Epithelial cell of esophagus (primary cell): ENCODE measurements at regions not wholly inside any gene's neighbourhood (a gene's known extent, or its start where the extent isn't known, plus 50 kb on each side); places are given as distances from the start of the nearest gene placed in this dataset.
A peak's percentile ranks its signal among the peaks of the same experiment; 100 is the strongest.
"Not testable (repeated sequence)": the region's sequence is repeated elsewhere in the genome, so short reads cannot be mapped to it uniquely, and the experiment has no call there.

ENCODE experiments used
- DNase-seq: peaks from one replicate; pipeline ENCODE4 v3.0.0; 2010; ENCODE audit warnings: low read depth
- H3K4me3 ChIP-seq: 2 replicates; pipeline ENCODE4 v1.5.1; 2011; ENCODE audit warnings: mild to moderate bottlenecking, low read length, control low read depth
- CTCF ChIP-seq: IDR thresholded peaks from 2 replicates; pipeline ENCODE4 v1.5.1; 2011; ENCODE audit warnings: low read depth, mild to moderate bottlenecking, low read length, control low read depth, inconsistent platforms; ENCODE audit not compliant: insufficient read depth; ENCODE audit errors: missing control alignments

- TF ChIP-seq CTCF = no peak
- no peak overlapping the region for H3K4me3 ChIP-seq
- DNase-seq = no peak
Observed at GRCh38 chrX:10697616-10698317, 77.4 kb upstream of the MID1 start.

GRCh38 chrX:10698318-10698640, 77.9 kb upstream of the MID1 start:
- H3K4me3 ChIP-seq = no peak overlapping the region
- DNase-seq = no peak
- no peak for TF ChIP-seq CTCF

GRCh38 chrX:10702031-10702430, 81.6 kb upstream of the MID1 start:
- no peak for TF ChIP-seq CTCF
- no peak for DNase-seq
- no peak overlapping the region for H3K4me3 ChIP-seq

- not testable (repeated sequence) for DNase-seq, H3K4me3 ChIP-seq
Observed at GRCh38 chrX:10706342-10706741, 86.0 kb upstream of the MID1 start.

GRCh38 chrX:10707773-10708172, 87.4 kb upstream of the MID1 start:
- no peak for TF ChIP-seq CTCF
- DNase-seq = no peak
- H3K4me3 ChIP-seq = no peak overlapping the region

GRCh38 chrX:10709276-10709675, 88.9 kb upstream of the MID1 start:
- TF ChIP-seq CTCF = no peak
- DNase-seq = peak; percentile 5

GRCh38 chrX:10714531-10714930, 94.1 kb upstream of the MID1 start:
- DNase-seq = no peak
- no peak for TF ChIP-seq CTCF
- H3K4me3 ChIP-seq = no peak overlapping the region

More at GRCh38 chrX:10709276-10709675, 88.9 kb upstream of the MID1 start:
- H3K4me3 ChIP-seq = no peak overlapping the region
